ENCODE measurements at regions not wholly inside any gene's neighbourhood (a gene's known extent, or its start where the extent isn't known, plus 50 kb on each side); places are given as distances from the start of the nearest gene placed in this dataset.

GRCh38 chr14:28676479-28676878 lies 90.1 kb upstream of the FOXG1 start:
- H3K4me3 Mint-ChIP-seq = no peak overlapping the region
- Histone ChIP-seq H3K36me3 (replicated peaks in 1 of 2; ENCODE audit: control extremely low read depth in 1 of 2, control insufficient read depth in 1 of 2, extremely low read depth in 1 of 2, insufficient read depth in 2 of 2, low read length in 1 of 2) (no peaks in the 10 kb centered on the region), H3K4me1 (ENCODE audit: control insufficient read depth in 2 of 2, insufficient read depth in 2 of 2, low read length in 2 of 2) (no peaks in the 10 kb centered on the region), H3K4me3 (ENCODE audit: control extremely low read depth in 1 of 5, extremely low read depth in 1 of 5, insufficient read depth in 1 of 5, low read depth in 2 of 5, low read length in 4 of 5) (no peak overlapping the region), H3K79me2 (ENCODE audit: control insufficient read depth, insufficient read depth, low read length) (no peaks in the 10 kb centered on the region), H3K27me3 (replicated peaks in 1 of 4; ENCODE audit: control extremely low read depth in 1 of 4, control insufficient read depth in 3 of 4, insufficient read depth in 4 of 4, low read length in 3 of 4) (no peaks in the 10 kb centered on the region), H3K27ac (ENCODE audit: low read length in 2 of 2) (no peak overlapping the region), H2AFZ (ENCODE audit: insufficient read depth, low read depth, low read length, poor library complexity, severe bottlenecking) (no peak overlapping the region), H3K9ac (ENCODE audit: low read length) (no peak overlapping the region), H3K4me2 (replicated peaks; ENCODE audit: low read depth, low read length, poor library complexity, severe bottlenecking) (no peak overlapping the region), H3K9me3 (ENCODE audit: control extremely low read depth in 1 of 3, control insufficient read depth in 2 of 3, insufficient read depth in 1 of 3, low read length in 2 of 3) (peaks cover 0 to 3% (median 0%) of the 10 kb centered on the region in 3 donors), H4K20me1 (ENCODE audit: control insufficient read depth, insufficient read depth, low read length, poor library complexity, severe bottlenecking) (no peaks in the 10 kb centered on the region)
- ChIA-PET POLR2A (no interaction called here), CTCF (no interaction called here)
- intact Hi-C loops (cut with micrococcal nuclease) = no loop called here
- H3K4me1 Mint-ChIP-seq = no peaks in the 10 kb centered on the region
- ATAC-seq (ENCODE audit: low read depth) (no peak), DNase-seq (no peak)
- no peak overlapping the region for H3K27ac Mint-ChIP-seq
- H3K9me3 Mint-ChIP-seq (ENCODE audit: insufficient read depth) = peaks cover 2% of the 10 kb centered on the region
- TF ChIP-seq CTCF (IDR thresholded peaks at IDR 0.05) (no peak), EZH2 (IDR thresholded peaks at IDR 0.05; ENCODE audit: borderline replicate concordance, insufficient read depth, low read depth, low read length, poor library complexity, severe bottlenecking) (no peak)
- WGBS (ENCODE audit: insufficient coverage) = 40% methylated on average over 1 of the region's 4 CpGs
- H3K27me3 Mint-ChIP-seq = no peaks in the 10 kb centered on the region

GRCh38 chr14:28677381-28677780 lies 89.2 kb upstream of the FOXG1 start:
- 83% methylated on average over 1 of the region's 2 CpGs for WGBS (ENCODE audit: insufficient coverage)
- Histone ChIP-seq H2AFZ (ENCODE audit: insufficient read depth, low read depth, low read length, poor library complexity, severe bottlenecking) (no peak overlapping the region), H3K27ac (ENCODE audit: low read length in 2 of 2) (no peak overlapping the region), H3K36me3 (replicated peaks in 1 of 2; ENCODE audit: control extremely low read depth in 1 of 2, control insufficient read depth in 1 of 2, extremely low read depth in 1 of 2, insufficient read depth in 2 of 2, low read length in 1 of 2) (no peaks in the 10 kb centered on the region), H3K9ac (ENCODE audit: low read length) (no peak overlapping the region), H3K4me2 (replicated peaks; ENCODE audit: low read depth, low read length, poor library complexity, severe bottlenecking) (no peak overlapping the region), H3K4me1 (ENCODE audit: control insufficient read depth in 2 of 2, insufficient read depth in 2 of 2, low read length in 2 of 2) (no peaks in the 10 kb centered on the region), H3K27me3 (replicated peaks in 1 of 4; ENCODE audit: control extremely low read depth in 1 of 4, control insufficient read depth in 3 of 4, insufficient read depth in 4 of 4, low read length in 3 of 4) (no peaks in the 10 kb centered on the region), H4K20me1 (ENCODE audit: control insufficient read depth, insufficient read depth, low read length, poor library complexity, severe bottlenecking) (no peaks in the 10 kb centered on the region), H3K4me3 (ENCODE audit: control extremely low read depth in 1 of 5, extremely low read depth in 1 of 5, insufficient read depth in 1 of 5, low read depth in 2 of 5, low read length in 4 of 5) (no peak overlapping the region), H3K9me3 (ENCODE audit: control extremely low read depth in 1 of 3, control insufficient read depth in 2 of 3, insufficient read depth in 1 of 3, low read length in 2 of 3) (peaks cover 0 to 6% (median 0%) of the 10 kb centered on the region in 3 donors), H3K79me2 (ENCODE audit: control insufficient read depth, insufficient read depth, low read length) (no peaks in the 10 kb centered on the region)
- no peak for DNase-seq
- no peak overlapping the region for H3K27ac Mint-ChIP-seq
- TF ChIP-seq CTCF (IDR thresholded peaks at IDR 0.05) (no peak), EZH2 (IDR thresholded peaks at IDR 0.05; ENCODE audit: borderline replicate concordance, insufficient read depth, low read depth, low read length, poor library complexity, severe bottlenecking) (no peak)
- ChIA-PET POLR2A (no interaction called here), CTCF (no interaction called here)
- intact Hi-C loops (cut with micrococcal nuclease) = no loop called here
- no peak for ATAC-seq (ENCODE audit: low read depth)
- peaks cover 2% of the 10 kb centered on the region for H3K9me3 Mint-ChIP-seq (ENCODE audit: insufficient read depth)
- no peaks in the 10 kb centered on the region for H3K27me3 Mint-ChIP-seq
- H3K4me1 Mint-ChIP-seq = no peaks in the 10 kb centered on the region
- no peak overlapping the region for H3K4me3 Mint-ChIP-seq
